ENCODE measurements at regions not wholly inside any gene's neighbourhood (a gene's known extent, or its start where the extent isn't known, plus 50 kb on each side); places are given as distances from the start of the nearest gene placed in this dataset.

DNA sequence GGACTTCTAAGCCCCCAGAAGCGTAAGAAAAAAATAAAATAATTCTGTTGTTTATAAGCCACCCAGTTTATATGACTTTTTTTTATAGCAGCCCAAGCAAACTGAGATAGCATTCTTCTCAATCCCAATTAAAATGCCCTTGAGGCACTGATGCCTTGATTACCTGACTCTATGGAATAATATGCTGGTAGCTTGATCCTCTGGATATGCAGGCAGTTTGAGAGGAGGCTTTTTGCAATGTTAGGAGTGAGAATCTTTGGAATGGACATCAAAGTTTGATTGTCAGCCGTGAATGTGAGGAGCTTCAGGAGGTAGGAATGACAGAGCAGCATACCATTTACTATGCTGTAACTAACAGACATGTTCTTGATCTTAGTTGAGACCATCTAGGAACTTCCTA, 275.6 kb downstream of the AASDHPPT start (continued):
- no peak for TF ChIP-seq ZNF510 (CRISPR knock-in tag; IDR thresholded peaks at IDR 0.05; ENCODE audit: low read depth)

DNA sequence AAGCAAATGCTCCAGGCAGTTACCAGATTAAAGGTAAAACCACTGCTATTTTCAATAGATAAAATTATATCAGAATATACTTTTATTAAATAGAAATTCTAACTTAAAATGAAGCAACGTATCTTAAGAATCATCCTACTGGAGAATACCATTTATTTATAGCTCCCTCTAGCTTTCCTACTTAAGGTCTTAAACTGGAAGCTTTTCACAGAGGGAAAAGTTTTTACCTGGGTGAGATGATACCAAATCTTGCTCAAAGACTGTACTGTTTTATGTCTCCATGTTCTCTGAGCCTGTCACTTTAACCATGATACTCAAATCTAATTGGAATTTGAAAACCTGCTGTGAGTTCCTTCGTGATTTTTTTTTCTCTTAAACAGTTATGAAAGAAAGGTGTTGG, 291.8 kb downstream of the AASDHPPT start:
- no peak for ATAC-seq
- no peaks in the 10 kb centered on the region for H3K36me3 ChIP-seq (replicated peaks in 1 of 2; ENCODE audit: control insufficient read depth in 1 of 2, insufficient read depth in 2 of 2, low read length in 2 of 2)
- intact Hi-C loops (cut with micrococcal nuclease; ENCODE audit: unreplicated experiment) (no loop called here), in situ Hi-C loops (cut with HindIII; ENCODE audit: extremely low pct_ligation_motif_present, low pct_unique_long_range_greater_than_20kb) (no loop called here)
- TF ChIP-seq RAD21 (CRISPR knock-in tag; IDR thresholded peaks at IDR 0.05): no peak
- no peak for TF ChIP-seq ZFY (CRISPR knock-in tag; IDR thresholded peaks at IDR 0.05)
- no peak for TF ChIP-seq ZFP36L2 (CRISPR knock-in tag; IDR thresholded peaks at IDR 0.05)
- TF ChIP-seq AHR (CRISPR knock-in tag; IDR thresholded peaks at IDR 0.05): no peak
- no peak for TF ChIP-seq ZNF292 (CRISPR knock-in tag; IDR thresholded peaks at IDR 0.05; ENCODE audit: borderline replicate concordance, low read depth)
- TF ChIP-seq ZNF354B (CRISPR knock-in tag; IDR thresholded peaks at IDR 0.05): no peak
- no peak for TF ChIP-seq ZSCAN21 (CRISPR knock-in tag; IDR thresholded peaks at IDR 0.05; ENCODE audit: borderline replicate concordance)
- H3K9ac ChIP-seq (ENCODE audit: insufficient read depth, low read depth, low read length): no peak overlapping the region
- DNase-seq (ENCODE audit: low spot score): no peak
- no peaks in the 10 kb centered on the region for H3K4me1 ChIP-seq (ENCODE audit: insufficient read depth, low read length)
- CTCF ChIA-PET (ENCODE audit: low intra/inter-chr PET ratio, low total read pairs): no interaction called here
- no peaks in the 10 kb centered on the region for H3K79me2 ChIP-seq (ENCODE audit: insufficient read depth, low read length)
- POLR2A ChIA-PET: no interaction called here
- H3K9me3 ChIP-seq (ENCODE audit: low read length): peaks cover 25% of the 10 kb centered on the region
- WGBS (ENCODE audit: low lambda C conversion rate): 0% methylated on average over 2 of the region's 2 CpGs
- H3K27ac ChIP-seq (ENCODE audit: extremely low read length, insufficient read depth, low read length): no peak overlapping the region
- H2AFZ ChIP-seq (ENCODE audit: low read length): no peak overlapping the region
- H3K4me2 ChIP-seq (ENCODE audit: low read depth, low read length): no peak overlapping the region
- BruUV-seq (replicated peaks): no TSS peak
- no peaks in the 10 kb centered on the region for H3K27me3 ChIP-seq (ENCODE audit: control insufficient read depth in 1 of 2, insufficient read depth in 2 of 2, low read length in 2 of 2)
- H4K20me1 ChIP-seq (ENCODE audit: insufficient read depth, low read length): no peaks in the 10 kb centered on the region
- H3K4me3 ChIP-seq (replicated peaks in 1 of 3; ENCODE audit: insufficient read depth in 1 of 3, low read depth in 2 of 3, low read length in 3 of 3): no peak overlapping the region
- no peak for FAIRE-seq

DNA sequence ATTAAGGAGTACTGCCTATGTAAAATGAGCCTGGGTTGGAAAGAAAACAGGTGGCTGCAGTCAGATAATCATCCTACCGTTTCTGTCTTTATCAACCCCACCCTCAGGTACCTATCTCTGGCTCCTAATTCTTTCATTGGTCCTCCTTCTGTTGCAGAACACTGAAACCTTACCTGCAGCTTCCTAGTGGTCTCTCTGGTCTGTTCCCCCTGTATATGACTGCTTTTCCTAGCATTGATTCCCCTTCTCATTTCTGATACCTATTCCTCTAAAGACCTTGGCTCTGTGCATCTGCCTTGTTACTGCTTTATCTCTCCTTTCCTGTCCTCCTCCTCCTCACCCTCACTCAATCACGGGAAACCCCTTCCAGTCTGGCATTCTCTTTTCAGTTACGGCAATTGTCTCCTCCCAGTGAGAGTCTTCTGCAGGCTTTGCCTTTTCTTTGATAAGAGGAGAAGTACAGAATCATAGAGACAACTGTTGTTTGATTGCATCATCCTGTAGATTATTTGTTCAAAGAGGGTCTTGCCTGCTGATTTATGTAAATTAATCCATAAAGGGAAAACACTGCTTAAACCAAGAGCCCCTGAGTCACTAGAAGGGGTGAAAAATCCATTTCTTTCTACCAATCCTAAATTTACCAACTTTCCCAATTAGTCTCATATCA, 301.2 kb downstream of the AASDHPPT start:
- H2AFZ ChIP-seq (ENCODE audit: low read length): no peak overlapping the region
- H3K36me3 ChIP-seq (replicated peaks in 1 of 2; ENCODE audit: control insufficient read depth in 1 of 2, insufficient read depth in 2 of 2, low read length in 2 of 2): no peaks in the 10 kb centered on the region
- intact Hi-C loops (cut with micrococcal nuclease; ENCODE audit: unreplicated experiment) (no loop called here), in situ Hi-C loops (cut with HindIII; ENCODE audit: extremely low pct_ligation_motif_present, low pct_unique_long_range_greater_than_20kb) (no loop called here)
- 19% methylated on average over 3 of the region's 3 CpGs for WGBS (ENCODE audit: low lambda C conversion rate)
- no peak overlapping the region for H3K4me3 ChIP-seq (replicated peaks in 1 of 3; ENCODE audit: insufficient read depth in 1 of 3, low read depth in 2 of 3, low read length in 3 of 3)
- no peak overlapping the region for H3K4me2 ChIP-seq (ENCODE audit: low read depth, low read length)
- no peaks in the 10 kb centered on the region for H3K27me3 ChIP-seq (ENCODE audit: control insufficient read depth in 1 of 2, insufficient read depth in 2 of 2, low read length in 2 of 2)
- H3K9me3 ChIP-seq (ENCODE audit: low read length): peaks cover 16% of the 10 kb centered on the region; the same call in 1 of the 2 replicates
- no peak overlapping the region for H3K27ac ChIP-seq (ENCODE audit: extremely low read length, insufficient read depth, low read length)
- POLR2A ChIA-PET: no interaction called here
- H3K4me1 ChIP-seq (ENCODE audit: insufficient read depth, low read length): no peaks in the 10 kb centered on the region
- no peak for ATAC-seq
- no TSS peak for BruUV-seq (replicated peaks)
- no peak for FAIRE-seq
- no peak for DNase-seq (ENCODE audit: low spot score)
- H3K9ac ChIP-seq (ENCODE audit: insufficient read depth, low read depth, low read length): no peak overlapping the region
- H4K20me1 ChIP-seq (ENCODE audit: insufficient read depth, low read length): no peaks in the 10 kb centered on the region
- no peaks in the 10 kb centered on the region for H3K79me2 ChIP-seq (ENCODE audit: insufficient read depth, low read length)
- CTCF ChIA-PET (ENCODE audit: low intra/inter-chr PET ratio, low total read pairs): no interaction called here
- TF ChIP-seq ZNF296 (CRISPR knock-in tag; conservative IDR thresholded peaks at IDR 0.05) (no peak), ATF7 (IDR thresholded peaks at IDR 0.05) (peak; percentile 27; the same call in 1 of the 2 replicates), ATF7 (CRISPR knock-in tag; IDR thresholded peaks at IDR 0.05) (no peak), CEBPB (IDR thresholded peaks at IDR 0.05; ENCODE audit: borderline replicate concordance, low read depth, low read length) (peak; percentile 24; the same call in 1 of the 2 replicates)
